Ishikawa (cell line): ENCODE measurements at regions not wholly inside any gene's neighbourhood (a gene's known extent, or its start where the extent isn't known, plus 50 kb on each side); places are given as distances from the start of the nearest gene placed in this dataset.

Experiments used
- CEBPB ChIP-seq: IDR thresholded peaks from 2 replicates; pipeline ENCODE4 v1.6.1; 2012
- EP300 ChIP-seq: IDR thresholded peaks from 2 replicates; pipeline ENCODE4 v1.6.1; 2012; ENCODE audit warnings: borderline replicate concordance
- TF ChIP-seq, protein P1 (sequence below): IDR thresholded peaks from 2 replicates; pipeline ENCODE4 v1.6.1; 2012

DNA sequence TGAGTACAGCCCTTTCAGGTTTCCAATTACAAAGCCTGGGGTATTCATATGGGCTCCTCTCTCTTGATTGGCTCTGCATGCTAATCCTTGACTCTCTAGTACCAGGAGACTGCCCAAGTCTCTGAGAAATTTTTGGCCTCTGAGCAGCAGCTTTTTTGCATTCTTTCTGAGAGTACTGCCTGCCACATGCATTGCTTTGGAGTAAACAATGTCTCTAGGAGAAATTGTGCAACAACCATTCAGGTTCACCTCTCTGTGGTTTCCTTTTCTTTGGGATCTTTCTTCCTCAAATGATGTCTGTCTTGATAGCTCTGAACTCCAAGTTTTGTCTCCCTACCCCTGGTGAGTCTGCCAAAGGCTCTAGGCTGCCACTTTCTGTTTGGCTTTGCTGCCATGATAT, 115.8 kb upstream of the SETBP1 start:
- TF ChIP-seq EP300 (no peak), CEBPB (peak; percentile 81)
- TF ChIP-seq, protein P1, sequence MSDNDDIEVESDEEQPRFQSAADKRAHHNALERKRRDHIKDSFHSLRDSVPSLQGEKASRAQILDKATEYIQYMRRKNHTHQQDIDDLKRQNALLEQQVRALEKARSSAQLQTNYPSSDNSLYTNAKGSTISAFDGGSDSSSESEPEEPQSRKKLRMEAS, result no peak
